HEK293 (cell line): ENCODE measurements at regions not wholly inside any gene's neighbourhood (a gene's known extent, or its start where the extent isn't known, plus 50 kb on each side); places are given as distances from the start of the nearest gene placed in this dataset.

Source experiments
- CTCF ChIA-PET: fragments of 350-600 bp; formaldehyde crosslinking; extraction: SDS; loops from one replicate; lab custom pipeline; 2021; ENCODE audit warnings: antibody characterized with exemption; lab: Yijun Ruan, JAX
- POLR2A ChIA-PET: fragments of 300-600 bp; formaldehyde crosslinking; extraction: SDS; loops from one replicate; lab custom pipeline; 2020; ENCODE audit warnings: antibody characterized with exemption, inconsistent platforms; lab: Yijun Ruan, JAX
- H3K27ac ChIP-seq: fragments of 200-500 bp; sonication (Bioruptor generic); 2 replicates; pipeline ENCODE4 v1.5.1; 2014; ENCODE audit warnings: low read depth, low read length, control low read depth, inconsistent platforms; ENCODE audit errors: extremely low read depth
- H3K36me3 ChIP-seq, 2 experiments: fragments of 200-500 bp in 1 of 2; sonication (Bioruptor generic) in 1 of 2; 1 replicate in 1 of 2; 2 replicates in 1 of 2; pipeline ENCODE4 v1.5.1; 2014 to 2017; ENCODE audit warnings: inconsistent platforms in 2 of 2, low read length in 2 of 2; ENCODE audit not compliant: control insufficient read depth in 2 of 2, insufficient read depth in 1 of 2
- H3K4me1 ChIP-seq: fragments of 200-500 bp; sonication (Bioruptor generic); 2 replicates; pipeline ENCODE4 v1.5.1; 2014; ENCODE audit warnings: mild to moderate bottlenecking, low read length, inconsistent platforms; ENCODE audit not compliant: control insufficient read depth, insufficient read depth
- H3K4me3 ChIP-seq: 2 replicates; pipeline ENCODE4 v1.5.1; 2011; ENCODE audit warnings: low read depth, mild to moderate bottlenecking, control low read depth, low read length, moderate library complexity
- H3K9me3 ChIP-seq: fragments of 200-500 bp; sonication (Bioruptor generic); 2 replicates; pipeline ENCODE4 v1.5.1; 2014; ENCODE audit warnings: low read depth, low read length, inconsistent platforms; ENCODE audit not compliant: control insufficient read depth, insufficient read depth
- EGR2 ChIP-seq: fragments of 450-650 bp; formaldehyde crosslinking; IDR thresholded peaks from 2 replicates; pipeline ENCODE4 v1.5.1; 2016; ENCODE audit warnings: low read depth, missing biosample characterization, missing genetic modification characterization
- GFI1B ChIP-seq: fragments of 450-650 bp; formaldehyde crosslinking; IDR thresholded peaks from 2 replicates; pipeline ENCODE4 v1.5.1; 2016; ENCODE audit warnings: missing biosample characterization, missing genetic modification characterization
- GLI2 ChIP-seq: fragments of 450-650 bp; formaldehyde crosslinking; IDR thresholded peaks from 2 replicates; pipeline ENCODE4; 2017; ENCODE audit warnings: missing biosample characterization, missing genetic modification characterization, low read depth, borderline replicate concordance
- HOXD13 ChIP-seq: sonication (generic); formaldehyde crosslinking; IDR thresholded peaks from 2 replicates; pipeline ENCODE4 v1.8.0; 2022; ENCODE audit warnings: missing genetic modification reagents, borderline replicate concordance
- MEIS1 ChIP-seq: sonication (generic); formaldehyde crosslinking; IDR thresholded peaks from 2 replicates; pipeline ENCODE4 v1.8.1; 2022; ENCODE audit warnings: missing genetic modification reagents, mild to moderate bottlenecking, borderline replicate concordance
- SETDB1 ChIP-seq: IDR thresholded peaks from one replicate; pipeline ENCODE4 v1.6.1; 2017; ENCODE audit warnings: mild to moderate bottlenecking, low read length, moderate library complexity, mixed read lengths; ENCODE audit not compliant: insufficient read length
- TCF7L2 ChIP-seq: IDR thresholded peaks from 2 replicates; pipeline ENCODE4 v1.6.1; 2011; ENCODE audit warnings: low read depth, mild to moderate bottlenecking, inconsistent platforms, low read length, moderate library complexity, borderline replicate concordance
- ZBTB7A ChIP-seq: fragments of 450-650 bp; formaldehyde crosslinking; IDR thresholded peaks from 2 replicates; pipeline ENCODE4 v1.5.1; 2016; ENCODE audit warnings: low read depth, missing biosample characterization, missing genetic modification characterization
- ZEB2 ChIP-seq: fragments of 450-650 bp; formaldehyde crosslinking; IDR thresholded peaks from 2 replicates; pipeline ENCODE4 v1.5.1; 2016; ENCODE audit warnings: missing biosample characterization, missing genetic modification characterization
- ZFP37 ChIP-seq: fragments of 450-650 bp; formaldehyde crosslinking; IDR thresholded peaks from 2 replicates; pipeline ENCODE4 v1.5.1; 2016; ENCODE audit warnings: missing biosample characterization, missing genetic modification characterization
- ZNF112 ChIP-seq: fragments of 450-650 bp; formaldehyde crosslinking; IDR thresholded peaks from 2 replicates; pipeline ENCODE4 v1.5.0; 2017; ENCODE audit warnings: missing biosample characterization, missing genetic modification characterization
- ZNF19 ChIP-seq: fragments of 450-650 bp; formaldehyde crosslinking; IDR thresholded peaks from 2 replicates; pipeline ENCODE4; 2016; ENCODE audit warnings: missing biosample characterization, missing genetic modification characterization, low read depth
- ZNF211 ChIP-seq: fragments of 450-650 bp; formaldehyde crosslinking; IDR thresholded peaks from 2 replicates; pipeline ENCODE4 v1.5.1; 2016; ENCODE audit warnings: low read depth, missing biosample characterization, missing genetic modification characterization
- ZNF274 ChIP-seq, 2 experiments: fragments of 200-500 bp in 1 of 2; fragments of 450-650 bp in 1 of 2; sonication (Bioruptor generic) in 1 of 2; formaldehyde crosslinking in 1 of 2; IDR thresholded peaks; 2 replicates each; pipeline versions ENCODE4 v1.5.1 to v1.6.1; 2014 to 2016; ENCODE audit warnings: borderline replicate concordance in 1 of 2, inconsistent platforms in 1 of 2, low read length in 1 of 2, missing biosample characterization in 1 of 2, missing genetic modification characterization in 1 of 2
- ZNF302 ChIP-seq: fragments of 450-650 bp; formaldehyde crosslinking; IDR thresholded peaks from 2 replicates; pipeline ENCODE4 v1.5.1; 2016; ENCODE audit warnings: missing biosample characterization, missing genetic modification characterization, low read depth
- ZNF621 ChIP-seq: fragments of 450-650 bp; formaldehyde crosslinking; IDR thresholded peaks from 2 replicates; pipeline ENCODE4 v1.5.1; 2017; ENCODE audit warnings: missing biosample characterization, missing genetic modification characterization
- ZSCAN30 ChIP-seq: fragments of 450-650 bp; IDR thresholded peaks from 2 replicates; pipeline ENCODE4 v1.5.1; 2018; ENCODE audit warnings: missing biosample characterization, mild to moderate bottlenecking, missing genetic modification characterization, moderate library complexity
- TF ChIP-seq, protein P1 (sequence below): fragments of 450-650 bp; formaldehyde crosslinking; IDR thresholded peaks from 2 replicates; pipeline ENCODE4 v1.5.1; 2017; ENCODE audit warnings: missing biosample characterization, missing genetic modification characterization
- TF ChIP-seq, protein P2 (sequence below): fragments of 450-650 bp; formaldehyde crosslinking; IDR thresholded peaks from 2 replicates; pipeline ENCODE4 v1.5.1; 2016; ENCODE audit warnings: missing biosample characterization, missing genetic modification characterization
- TF ChIP-seq, protein P3 (sequence below): fragments of 450-650 bp; formaldehyde crosslinking; IDR thresholded peaks from 2 replicates; pipeline ENCODE4 v1.5.1; 2016; ENCODE audit warnings: missing biosample characterization, missing genetic modification characterization
- TF ChIP-seq, protein P4 (sequence below): fragments of 450-650 bp; formaldehyde crosslinking; IDR thresholded peaks from 2 replicates; pipeline ENCODE4 v1.5.1; 2017; ENCODE audit warnings: missing biosample characterization, missing genetic modification characterization
- TF ChIP-seq, protein P5 (sequence below): fragments of 450-650 bp; formaldehyde crosslinking; IDR thresholded peaks from 2 replicates; pipeline ENCODE4 v1.5.1; 2017; ENCODE audit warnings: missing biosample characterization, missing genetic modification characterization

DNA sequence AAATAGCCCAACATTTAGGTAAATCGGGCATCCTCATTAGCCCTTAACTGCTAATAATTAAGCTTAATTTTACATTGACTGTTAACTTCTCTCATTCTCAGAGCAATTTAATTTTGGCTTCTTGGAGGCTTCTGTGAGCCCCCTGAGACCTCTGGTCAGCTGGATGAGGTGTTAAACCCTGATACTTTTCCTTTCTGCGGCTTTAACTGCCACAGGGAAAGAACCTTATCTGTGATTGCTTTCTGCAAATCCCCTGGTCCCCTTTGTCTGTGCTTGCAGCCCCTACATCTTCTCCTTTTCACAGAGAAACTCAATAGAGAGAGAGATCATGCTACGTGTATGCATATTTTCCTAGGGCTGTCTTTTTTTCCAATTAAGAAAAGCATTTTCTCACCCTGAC lies 184.5 kb upstream of the CSF3R start:
- ChIA-PET POLR2A (interaction anchor here (0.6 kb wide), 1 partner anchor 950 kb away, joined by 4 read pairs; no protein-coding TSS in a partner anchor), CTCF (interaction anchor here (0.5 to 1.3 kb wide), 5 partner anchors 10 to 767 kb away, joined by 3 to 5 read pairs (median 4); no protein-coding TSS in a partner anchor)
- H3K4me3 ChIP-seq = no peak overlapping the region
- no peaks in the 10 kb centered on the region for H3K9me3 ChIP-seq
- TF ChIP-seq, protein P1, sequence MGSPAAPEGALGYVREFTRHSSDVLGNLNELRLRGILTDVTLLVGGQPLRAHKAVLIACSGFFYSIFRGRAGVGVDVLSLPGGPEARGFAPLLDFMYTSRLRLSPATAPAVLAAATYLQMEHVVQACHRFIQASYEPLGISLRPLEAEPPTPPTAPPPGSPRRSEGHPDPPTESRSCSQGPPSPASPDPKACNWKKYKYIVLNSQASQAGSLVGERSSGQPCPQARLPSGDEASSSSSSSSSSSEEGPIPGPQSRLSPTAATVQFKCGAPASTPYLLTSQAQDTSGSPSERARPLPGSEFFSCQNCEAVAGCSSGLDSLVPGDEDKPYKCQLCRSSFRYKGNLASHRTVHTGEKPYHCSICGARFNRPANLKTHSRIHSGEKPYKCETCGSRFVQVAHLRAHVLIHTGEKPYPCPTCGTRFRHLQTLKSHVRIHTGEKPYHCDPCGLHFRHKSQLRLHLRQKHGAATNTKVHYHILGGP = no peak
- TF ChIP-seq ZBTB7A (tag by site-specific recombination) = no peak
- no peak for TF ChIP-seq GFI1B (tag by site-specific recombination)
- TF ChIP-seq, protein P2, sequence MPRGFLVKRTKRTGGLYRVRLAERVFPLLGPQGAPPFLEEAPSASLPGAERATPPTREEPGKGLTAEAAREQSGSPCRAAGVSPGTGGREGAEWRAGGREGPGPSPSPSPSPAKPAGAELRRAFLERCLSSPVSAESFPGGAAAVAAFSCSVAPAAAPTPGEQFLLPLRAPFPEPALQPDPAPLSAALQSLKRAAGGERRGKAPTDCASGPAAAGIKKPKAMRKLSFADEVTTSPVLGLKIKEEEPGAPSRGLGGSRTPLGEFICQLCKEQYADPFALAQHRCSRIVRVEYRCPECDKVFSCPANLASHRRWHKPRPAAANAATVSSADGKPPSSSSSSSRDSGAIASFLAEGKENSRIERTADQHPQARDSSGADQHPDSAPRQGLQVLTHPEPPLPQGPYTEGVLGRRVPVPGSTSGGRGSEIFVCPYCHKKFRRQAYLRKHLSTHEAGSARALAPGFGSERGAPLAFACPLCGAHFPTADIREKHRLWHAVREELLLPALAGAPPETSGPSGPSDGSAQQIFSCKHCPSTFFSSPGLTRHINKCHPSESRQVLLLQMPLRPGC (tag by site-specific recombination) = no peak
- TF ChIP-seq ZSCAN30 (tag by site-specific recombination) = no peak
- no peak for TF ChIP-seq TCF7L2
- TF ChIP-seq ZNF211 (tag by site-specific recombination) = no peak
- no peaks in the 10 kb centered on the region for H3K4me1 ChIP-seq
- H3K36me3 ChIP-seq = no peaks in the 10 kb centered on the region
- H3K27ac ChIP-seq = no peak overlapping the region

DNA sequence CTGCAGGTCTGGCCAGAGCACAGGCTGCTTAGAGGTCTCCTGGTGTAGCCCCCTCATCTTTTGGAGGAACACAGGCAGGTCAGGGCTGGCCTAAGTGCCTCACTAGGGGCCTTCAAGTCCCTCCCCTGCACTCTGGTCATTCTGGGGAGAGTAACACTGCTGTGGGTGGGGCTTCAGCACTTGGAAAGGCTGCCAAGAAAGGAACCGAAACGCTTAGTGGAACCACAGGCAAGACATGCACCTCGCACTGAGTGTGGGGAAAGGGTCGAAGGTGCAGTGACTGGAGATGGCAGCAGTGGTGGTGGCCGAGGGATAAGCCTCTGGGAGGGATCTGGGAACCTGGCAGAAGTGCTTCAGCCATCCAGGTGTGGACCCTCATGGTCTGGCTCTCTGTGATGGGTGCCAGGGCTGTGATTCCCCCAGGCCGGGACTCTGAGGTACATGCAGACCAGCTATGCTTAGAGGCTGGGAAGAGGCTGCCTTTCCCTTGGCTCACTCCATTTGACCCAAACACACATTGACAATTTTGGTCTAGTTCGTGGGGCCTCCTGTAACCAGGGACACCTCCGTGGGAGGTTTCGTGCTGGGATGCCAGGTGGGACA lies 182.9 kb upstream of the CSF3R start:
- TF ChIP-seq ZNF274 (IDR thresholded peaks at IDR 0.05; ENCODE audit: low read length) (no peak), ZNF274 (tag by site-specific recombination; IDR thresholded peaks at IDR 0.05; ENCODE audit: borderline replicate concordance) (no peak), SETDB1 (no peak), ZEB2 (tag by site-specific recombination) (no peak), ZNF19 (no peak), ZFP37 (tag by site-specific recombination) (no peak), ZNF112 (tag by site-specific recombination) (no peak), MEIS1 (no peak), GLI2 (tag by site-specific recombination) (no peak), ZNF302 (tag by site-specific recombination) (no peak), HOXD13 (CRISPR knock-in tag) (no peak), ZNF621 (tag by site-specific recombination) (no peak), EGR2 (tag by site-specific recombination) (no peak)
- TF ChIP-seq, protein P3, sequence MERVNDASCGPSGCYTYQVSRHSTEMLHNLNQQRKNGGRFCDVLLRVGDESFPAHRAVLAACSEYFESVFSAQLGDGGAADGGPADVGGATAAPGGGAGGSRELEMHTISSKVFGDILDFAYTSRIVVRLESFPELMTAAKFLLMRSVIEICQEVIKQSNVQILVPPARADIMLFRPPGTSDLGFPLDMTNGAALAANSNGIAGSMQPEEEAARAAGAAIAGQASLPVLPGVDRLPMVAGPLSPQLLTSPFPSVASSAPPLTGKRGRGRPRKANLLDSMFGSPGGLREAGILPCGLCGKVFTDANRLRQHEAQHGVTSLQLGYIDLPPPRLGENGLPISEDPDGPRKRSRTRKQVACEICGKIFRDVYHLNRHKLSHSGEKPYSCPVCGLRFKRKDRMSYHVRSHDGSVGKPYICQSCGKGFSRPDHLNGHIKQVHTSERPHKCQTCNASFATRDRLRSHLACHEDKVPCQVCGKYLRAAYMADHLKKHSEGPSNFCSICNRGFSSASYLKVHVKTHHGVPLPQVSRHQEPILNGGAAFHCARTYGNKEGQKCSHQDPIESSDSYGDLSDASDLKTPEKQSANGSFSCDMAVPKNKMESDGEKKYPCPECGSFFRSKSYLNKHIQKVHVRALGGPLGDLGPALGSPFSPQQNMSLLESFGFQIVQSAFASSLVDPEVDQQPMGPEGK = no peak
- TF ChIP-seq, protein P4, sequence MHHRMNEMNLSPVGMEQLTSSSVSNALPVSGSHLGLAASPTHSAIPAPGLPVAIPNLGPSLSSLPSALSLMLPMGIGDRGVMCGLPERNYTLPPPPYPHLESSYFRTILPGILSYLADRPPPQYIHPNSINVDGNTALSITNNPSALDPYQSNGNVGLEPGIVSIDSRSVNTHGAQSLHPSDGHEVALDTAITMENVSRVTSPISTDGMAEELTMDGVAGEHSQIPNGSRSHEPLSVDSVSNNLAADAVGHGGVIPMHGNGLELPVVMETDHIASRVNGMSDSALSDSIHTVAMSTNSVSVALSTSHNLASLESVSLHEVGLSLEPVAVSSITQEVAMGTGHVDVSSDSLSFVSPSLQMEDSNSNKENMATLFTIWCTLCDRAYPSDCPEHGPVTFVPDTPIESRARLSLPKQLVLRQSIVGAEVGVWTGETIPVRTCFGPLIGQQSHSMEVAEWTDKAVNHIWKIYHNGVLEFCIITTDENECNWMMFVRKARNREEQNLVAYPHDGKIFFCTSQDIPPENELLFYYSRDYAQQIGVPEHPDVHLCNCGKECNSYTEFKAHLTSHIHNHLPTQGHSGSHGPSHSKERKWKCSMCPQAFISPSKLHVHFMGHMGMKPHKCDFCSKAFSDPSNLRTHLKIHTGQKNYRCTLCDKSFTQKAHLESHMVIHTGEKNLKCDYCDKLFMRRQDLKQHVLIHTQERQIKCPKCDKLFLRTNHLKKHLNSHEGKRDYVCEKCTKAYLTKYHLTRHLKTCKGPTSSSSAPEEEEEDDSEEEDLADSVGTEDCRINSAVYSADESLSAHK = no peak
- TF ChIP-seq, protein P5, sequence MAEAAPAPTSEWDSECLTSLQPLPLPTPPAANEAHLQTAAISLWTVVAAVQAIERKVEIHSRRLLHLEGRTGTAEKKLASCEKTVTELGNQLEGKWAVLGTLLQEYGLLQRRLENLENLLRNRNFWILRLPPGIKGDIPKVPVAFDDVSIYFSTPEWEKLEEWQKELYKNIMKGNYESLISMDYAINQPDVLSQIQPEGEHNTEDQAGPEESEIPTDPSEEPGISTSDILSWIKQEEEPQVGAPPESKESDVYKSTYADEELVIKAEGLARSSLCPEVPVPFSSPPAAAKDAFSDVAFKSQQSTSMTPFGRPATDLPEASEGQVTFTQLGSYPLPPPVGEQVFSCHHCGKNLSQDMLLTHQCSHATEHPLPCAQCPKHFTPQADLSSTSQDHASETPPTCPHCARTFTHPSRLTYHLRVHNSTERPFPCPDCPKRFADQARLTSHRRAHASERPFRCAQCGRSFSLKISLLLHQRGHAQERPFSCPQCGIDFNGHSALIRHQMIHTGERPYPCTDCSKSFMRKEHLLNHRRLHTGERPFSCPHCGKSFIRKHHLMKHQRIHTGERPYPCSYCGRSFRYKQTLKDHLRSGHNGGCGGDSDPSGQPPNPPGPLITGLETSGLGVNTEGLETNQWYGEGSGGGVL (tag by site-specific recombination) = no peak
- no peaks in the 10 kb centered on the region for H3K9me3 ChIP-seq
- POLR2A ChIA-PET = no interaction called here
- H3K27ac ChIP-seq = no peak overlapping the region
- H3K4me3 ChIP-seq = no peak overlapping the region
- CTCF ChIA-PET = no interaction called here
- H3K36me3 ChIP-seq = no peaks in the 10 kb centered on the region
- no peaks in the 10 kb centered on the region for H3K4me1 ChIP-seq
